ENCODE measurements at regions not wholly inside any gene's neighbourhood (a gene's known extent, or its start where the extent isn't known, plus 50 kb on each side); places are given as distances from the start of the nearest gene placed in this dataset.

GRCh38 chr5:93120051-93120450 is 461.0 kb downstream of the NR2F1-AS1 start:
- no peak for DNase-seq
- Histone ChIP-seq H3K36me3 (no peaks in the 10 kb centered on the region), H3K9me3 (no peaks in the 10 kb centered on the region), H3K4me3 (no peak overlapping the region), H3K27ac (no peak overlapping the region), H3K4me1 (no peaks in the 10 kb centered on the region), H3K27me3 (no peaks in the 10 kb centered on the region)
- WGBS, 2 donors (ENCODE audit: low coverage in 1 of 2), result 63 to 86% methylated on average over 1 of the region's 1 CpG
- intact Hi-C loops (cut with DNase I; ENCODE audit: low total_unique reads), result no loop called here
- in situ Hi-C loops (cut with MboI; ENCODE audit: low pct_ligation_motif_present in 1 of 4, low pct_unique_long_range_greater_than_20kb in 1 of 4, low sequenced_read_pairs in 3 of 4), result no loop called here
- TF ChIP-seq CTCF (IDR thresholded peaks at IDR 0.05), result no peak
- no peak for TF ChIP-seq POLR2AphosphoS5 (IDR thresholded peaks at IDR 0.05)
- TF ChIP-seq EP300 (IDR thresholded peaks at IDR 0.05; ENCODE audit: low read depth), result no peak
- no peak for TF ChIP-seq POLR2A (IDR thresholded peaks at IDR 0.05)

- no peaks in the 10 kb centered on the region for H3K36me3 ChIP-seq
- intact Hi-C loops (cut with DNase I; ENCODE audit: low total_unique reads), result no loop called here
- no peak overlapping the region for H3K27ac ChIP-seq
- no peaks in the 10 kb centered on the region for H3K4me1 ChIP-seq
- H3K4me3 ChIP-seq, result no peak overlapping the region
- in situ Hi-C loops (cut with MboI; ENCODE audit: low pct_ligation_motif_present in 1 of 4, low pct_unique_long_range_greater_than_20kb in 1 of 4, low sequenced_read_pairs in 3 of 4), result no loop called here
- 63 to 67% methylated on average over 2 of the region's 2 CpGs for WGBS, 2 donors (ENCODE audit: low coverage in 1 of 2)
- no peaks in the 10 kb centered on the region for H3K27me3 ChIP-seq
- TF ChIP-seq CTCF (IDR thresholded peaks at IDR 0.05), result no peak
- TF ChIP-seq EP300 (IDR thresholded peaks at IDR 0.05; ENCODE audit: low read depth), result no peak
- no peak for TF ChIP-seq POLR2A (IDR thresholded peaks at IDR 0.05)
- TF ChIP-seq POLR2AphosphoS5 (IDR thresholded peaks at IDR 0.05), result no peak
- H3K9me3 ChIP-seq, result no peaks in the 10 kb centered on the region
- DNase-seq, result no peak
Measured at GRCh38 chr5:93117751-93118531, 463.1 kb downstream of the NR2F1-AS1 start.

GRCh38 chr5:93107805-93108520 is 473.1 kb downstream of the NR2F1-AS1 start:
- peaks cover 0 to 3% (median 0%) of the 10 kb centered on the region in 4 donors for H3K4me1 ChIP-seq
- no peak overlapping the region for H3K27ac ChIP-seq
- WGBS, 2 donors (ENCODE audit: low coverage in 1 of 2), result 65 to 69% methylated on average over 4 of the region's 4 CpGs
- H3K4me3 ChIP-seq, result no peak overlapping the region
- H3K27me3 ChIP-seq, result no peaks in the 10 kb centered on the region
- intact Hi-C loops (cut with DNase I; ENCODE audit: low total_unique reads), result no loop called here
- no peak for TF ChIP-seq CTCF (IDR thresholded peaks at IDR 0.05)
- TF ChIP-seq EP300 (IDR thresholded peaks at IDR 0.05; ENCODE audit: low read depth), result no peak
- no peaks in the 10 kb centered on the region for H3K9me3 ChIP-seq
- in situ Hi-C loops (cut with MboI; ENCODE audit: low pct_ligation_motif_present in 1 of 4, low pct_unique_long_range_greater_than_20kb in 1 of 4, low sequenced_read_pairs in 3 of 4), result no loop called here
- DNase-seq, result no peak
- no peaks in the 10 kb centered on the region for H3K36me3 ChIP-seq

- intact Hi-C loops (cut with DNase I; ENCODE audit: low total_unique reads) (no loop called here), in situ Hi-C loops (cut with MboI; ENCODE audit: low pct_ligation_motif_present in 1 of 4, low pct_unique_long_range_greater_than_20kb in 1 of 4, low sequenced_read_pairs in 3 of 4) (no loop called here)
- Histone ChIP-seq H3K4me1 (peaks cover 0 to 3% (median 0%) of the 10 kb centered on the region in 4 donors), H3K27ac (no peak overlapping the region), H3K36me3 (no peaks in the 10 kb centered on the region), H3K27me3 (no peaks in the 10 kb centered on the region), H3K9me3 (no peaks in the 10 kb centered on the region), H3K4me3 (no peak overlapping the region)
- TF ChIP-seq EP300 (IDR thresholded peaks at IDR 0.05; ENCODE audit: low read depth) (no peak), POLR2AphosphoS5 (IDR thresholded peaks at IDR 0.05) (no peak), POLR2A (IDR thresholded peaks at IDR 0.05) (no peak), CTCF (IDR thresholded peaks at IDR 0.05) (no peak)
- WGBS, 2 donors (ENCODE audit: low coverage in 1 of 2), result 40 to 67% methylated on average over 1 of the region's 1 CpG
- DNase-seq, result no peak
Measured at GRCh38 chr5:93107141-93107540, 473.9 kb downstream of the NR2F1-AS1 start.
